ENCODE measurements at regions not wholly inside any gene's neighbourhood (a gene's known extent, or its start where the extent isn't known, plus 50 kb on each side); places are given as distances from the start of the nearest gene placed in this dataset.

DNA sequence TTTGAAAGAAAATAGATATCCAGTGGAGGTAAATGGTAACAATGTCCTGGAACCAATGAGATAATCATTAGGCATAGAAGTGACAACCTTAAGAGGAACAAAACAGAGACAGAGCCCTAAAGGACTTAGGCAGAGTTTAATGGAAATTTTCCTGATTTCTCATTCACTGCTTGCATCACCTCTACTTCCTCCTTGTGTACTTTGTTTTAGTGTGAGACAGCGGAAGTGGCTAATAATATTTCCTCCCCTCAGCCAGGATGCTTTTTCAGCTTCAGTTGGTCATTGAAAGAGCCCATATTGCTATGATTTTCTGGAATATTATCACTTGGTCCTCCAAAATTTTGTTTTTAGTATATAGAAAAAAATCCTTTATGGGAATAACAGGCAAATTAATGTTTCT, 153.4 kb upstream of the MPDZ start:
- no peak for DNase-seq (ENCODE audit: low spot score)
- H3K27ac ChIP-seq, result no peak overlapping the region
- TF ChIP-seq CTCF (conservative IDR thresholded peaks at IDR 0.05; ENCODE audit: low read depth), result no peak
- ChIA-PET CTCF (no interaction called here), POLR2A (ENCODE audit: low non-redundant PET) (no interaction called here)

- ChIA-PET CTCF (interaction anchor here (0.6 to 0.9 kb wide), 3 partner anchors 384 to 1337 kb away, joined by 3 to 4 read pairs (median 3); no protein-coding TSS in a partner anchor), POLR2A (ENCODE audit: low non-redundant PET) (no interaction called here)
- no peak overlapping the region for H3K27ac ChIP-seq
- TF ChIP-seq CTCF (conservative IDR thresholded peaks at IDR 0.05; ENCODE audit: low read depth), result no peak
- no peak for DNase-seq (ENCODE audit: low spot score)
Observed at GRCh38 chr9:13431692-13432091, 152.2 kb upstream of the MPDZ start.

GRCh38 chr9:13431222-13431536, 151.7 kb upstream of the MPDZ start:
- no peak for TF ChIP-seq CTCF (conservative IDR thresholded peaks at IDR 0.05; ENCODE audit: low read depth)
- ChIA-PET POLR2A (ENCODE audit: low non-redundant PET) (no interaction called here), CTCF (interaction anchor here (0.6 kb wide), 1 partner anchor 80 kb away, joined by 5 read pairs; no protein-coding TSS in a partner anchor)
- no peak for DNase-seq (ENCODE audit: low spot score)
- no peak overlapping the region for H3K27ac ChIP-seq

GRCh38 chr9:13430368-13431221, 151.1 kb upstream of the MPDZ start:
- CTCF ChIA-PET, result interaction anchor here (0.6 kb wide), 1 partner anchor 79 kb away, joined by 5 read pairs; no protein-coding TSS in a partner anchor
- no peak for DNase-seq (ENCODE audit: low spot score)

GRCh38 chr9:13429301-13430190, 150.1 kb upstream of the MPDZ start:
- CTCF ChIA-PET, result interaction anchor here (0.6 to 1.3 kb wide), 3 partner anchors 395 to 924 kb away, joined by 3 to 4 read pairs (median 3); no protein-coding TSS in a partner anchor
- TF ChIP-seq CTCF (conservative IDR thresholded peaks at IDR 0.05; ENCODE audit: low read depth), result no peak
- POLR2A ChIA-PET (ENCODE audit: low non-redundant PET), result no interaction called here
- no peak overlapping the region for H3K27ac ChIP-seq
- no peak for DNase-seq (ENCODE audit: low spot score)

More at GRCh38 chr9:13430368-13431221, 151.1 kb upstream of the MPDZ start:
- POLR2A ChIA-PET (ENCODE audit: low non-redundant PET), result no interaction called here
- TF ChIP-seq CTCF (conservative IDR thresholded peaks at IDR 0.05; ENCODE audit: low read depth), result no peak
- no peak overlapping the region for H3K27ac ChIP-seq

- POLR2A ChIA-PET (ENCODE audit: low non-redundant PET), result no interaction called here
- H3K27ac ChIP-seq, result no peak overlapping the region
Observed at GRCh38 chr9:13428766-13429165, 149.3 kb upstream of the MPDZ start.

More at GRCh38 chr9:13428766-13429165, 149.3 kb upstream of the MPDZ start:
- no peak for DNase-seq (ENCODE audit: low spot score)
- CTCF ChIA-PET, result interaction anchor here (0.6 to 1.6 kb wide), 4 partner anchors 394 to 925 kb away, joined by 3 to 4 read pairs (median 3); no protein-coding TSS in a partner anchor
- TF ChIP-seq CTCF (conservative IDR thresholded peaks at IDR 0.05; ENCODE audit: low read depth), result no peak

Data from RWPE1 (cell line).